H1 (cell line): ENCODE measurements at regions not wholly inside any gene's neighbourhood (a gene's known extent, or its start where the extent isn't known, plus 50 kb on each side); places are given as distances from the start of the nearest gene placed in this dataset.

ENCODE experiments used
- CTCF ChIA-PET: fragments of 300-600 bp; sonication (Branson Sonifier 250); formaldehyde crosslinking; loops from one replicate; lab custom pipeline; 2021; ENCODE audit not compliant: partially characterized antibody; lab: Charles Lee
- POLR2A ChIA-PET: fragments of 300-600 bp; sonication (Branson Sonifier 250); formaldehyde crosslinking; loops from one replicate; lab custom pipeline; 2021; ENCODE audit warnings: inconsistent platforms; ENCODE audit not compliant: partially characterized antibody; lab: Charles Lee
- DNase-seq, 2 experiments: peaks; one replicate each; pipeline versions ENCODE4 v3.0.0 to v3.0.0-alpha.2; 2010 to 2022; ENCODE audit warnings: low spot score in 2 of 2, low read depth in 1 of 2, mixed read lengths in 1 of 2
- FAIRE-seq: peaks from 2 replicates; lab custom pipeline; 2011; peaks lifted over from hg19 to GRCh38; lab: Jason Lieb, UNC
- H2AFZ ChIP-seq: 2 replicates; pipeline ENCODE4 v1.8.1; 2012; ENCODE audit warnings: low read length, inconsistent platforms
- H2AK5ac ChIP-seq: 2 replicates; pipeline ENCODE4 v1.6.1; 2013; ENCODE audit warnings: low read depth, low read length
- H2BK120ac ChIP-seq: replicated peaks from 2 replicates; pipeline ENCODE3; 2013; ENCODE audit warnings: low read depth, low read length, inconsistent platforms
- H2BK12ac ChIP-seq: 2 replicates; pipeline ENCODE4 v1.6.1; 2013; ENCODE audit warnings: low read depth, low read length
- H2BK15ac ChIP-seq: 2 replicates; pipeline ENCODE4 v1.6.1; 2013; ENCODE audit warnings: low read length
- H2BK20ac ChIP-seq: 2 replicates; pipeline ENCODE4 v1.6.1; 2013; ENCODE audit warnings: low read length
- H2BK5ac ChIP-seq: 2 replicates; pipeline ENCODE4 v1.6.1; 2013; ENCODE audit warnings: low read depth, low read length
- H3K14ac ChIP-seq: 2 replicates; pipeline ENCODE4 v1.6.1; 2013; ENCODE audit warnings: inconsistent platforms; ENCODE audit not compliant: insufficient read length
- H3K18ac ChIP-seq: 2 replicates; pipeline ENCODE4 v1.6.1; 2013; ENCODE audit warnings: low read length; ENCODE audit errors: extremely low read depth
- H3K23ac ChIP-seq: 2 replicates; pipeline ENCODE4 v1.6.1; 2013; ENCODE audit warnings: inconsistent platforms; ENCODE audit not compliant: insufficient read length
- H3K23me2 ChIP-seq: 2 replicates; pipeline ENCODE4 v1.6.1; 2013; ENCODE audit warnings: low read depth, low read length
- H3K27ac ChIP-seq: 2 replicates; pipeline ENCODE4 v1.6.1; 2011; ENCODE audit warnings: low read depth, low read length, inconsistent platforms
- H3K27me3 ChIP-seq, 4 experiments: replicated peaks in 1 of 4; 1 replicate in 1 of 4; 2 replicates in 3 of 4; pipeline versions ENCODE4 v1.6.1 to v1.8.1; 2011 to 2013; ENCODE audit warnings: low read length in 3 of 4, mild to moderate bottlenecking in 3 of 4, inconsistent platforms in 2 of 4, mixed read lengths in 2 of 4, moderate library complexity in 1 of 4; ENCODE audit not compliant: control insufficient read depth in 3 of 4, insufficient read depth in 3 of 4; ENCODE audit errors: extremely low read depth in 1 of 4
- H3K36me3 ChIP-seq, 4 experiments: 2 replicates each; pipeline versions ENCODE4 v1.6.1 to v1.8.1; 2011 to 2013; ENCODE audit warnings: mild to moderate bottlenecking in 4 of 4, low read length in 3 of 4, moderate library complexity in 2 of 4, control low read depth in 1 of 4, inconsistent platforms in 1 of 4; ENCODE audit not compliant: insufficient read depth in 4 of 4, control insufficient read depth in 2 of 4
- H3K4ac ChIP-seq: replicated peaks from 2 replicates; pipeline ENCODE3; 2013; ENCODE audit warnings: low read length, low read depth, mixed read lengths, inconsistent platforms; ENCODE audit not compliant: insufficient read length
- H3K4me1 ChIP-seq, 4 experiments: replicated peaks in 1 of 4; 1 replicate in 1 of 4; 2 replicates in 3 of 4; pipeline versions ENCODE4 v1.6.1 to v1.8.1; 2011 to 2013; ENCODE audit warnings: low read length in 3 of 4, inconsistent platforms in 2 of 4, mixed read lengths in 1 of 4; ENCODE audit not compliant: insufficient read depth in 4 of 4, control insufficient read depth in 3 of 4
- H3K4me2 ChIP-seq, 2 experiments: 2 replicates each; pipeline versions ENCODE4 v1.6.1 to v1.8.1; 2011 to 2013; ENCODE audit warnings: low read depth in 2 of 2, low read length in 2 of 2, control low read depth in 1 of 2, inconsistent platforms in 1 of 2, mild to moderate bottlenecking in 1 of 2; ENCODE audit not compliant: insufficient read depth in 1 of 2
- H3K4me3 ChIP-seq, 4 experiments: fragments of 200-600, 300-600 bp in 1 of 4; sonication (generic), shearing (Covaris generic), sonication (Bioruptor Twin) in 1 of 4; 2 replicates each; pipeline versions ENCODE4 v1.5.1 to v1.8.1; 2011 to 2016; ENCODE audit warnings: low read length in 4 of 4, low read depth in 3 of 4, control low read depth in 2 of 4, inconsistent platforms in 2 of 4, mild to moderate bottlenecking in 2 of 4, mixed read lengths in 1 of 4, moderate library complexity in 1 of 4; ENCODE audit not compliant: insufficient read depth in 2 of 4; ENCODE audit errors: extremely low read depth in 1 of 4
- H3K56ac ChIP-seq: replicated peaks from 2 replicates; pipeline ENCODE3; 2013; ENCODE audit warnings: low read depth, mild to moderate bottlenecking, mixed read lengths, low read length, inconsistent platforms; ENCODE audit not compliant: insufficient read length
- H3K79me1 ChIP-seq: 2 replicates; pipeline ENCODE4 v1.6.1; 2013; ENCODE audit warnings: low read depth, low read length, control low read depth
- H3K79me2 ChIP-seq, 2 experiments: 2 replicates each; pipeline versions ENCODE4 v1.6.1 to v1.8.1; 2012 to 2013; ENCODE audit warnings: low read length in 2 of 2, mild to moderate bottlenecking in 2 of 2, inconsistent platforms in 1 of 2; ENCODE audit not compliant: insufficient read depth in 2 of 2, control insufficient read depth in 1 of 2
- H3K9ac ChIP-seq, 4 experiments: replicated peaks in 1 of 4; 1 replicate in 1 of 4; 2 replicates in 3 of 4; pipeline versions ENCODE4 v1.6.1 to v1.8.1; 2011 to 2013; ENCODE audit warnings: low read depth in 3 of 4, low read length in 3 of 4, control low read depth in 2 of 4, mild to moderate bottlenecking in 2 of 4, moderate library complexity in 2 of 4, inconsistent platforms in 1 of 4; ENCODE audit errors: extremely low read depth in 1 of 4
- H3K9me3 ChIP-seq, 2 experiments: 2 replicates each; pipeline versions ENCODE4 v1.6.1 to v1.8.1; 2012 to 2013; ENCODE audit warnings: mild to moderate bottlenecking in 2 of 2, moderate library complexity in 2 of 2, control low read depth in 1 of 2, inconsistent platforms in 1 of 2, low read depth in 1 of 2, low read length in 1 of 2, mixed read lengths in 1 of 2; ENCODE audit not compliant: insufficient read depth in 2 of 2
- H4K20me1 ChIP-seq, 2 experiments: replicated peaks in 1 of 2; 2 replicates each; pipeline versions ENCODE3 to v1.8.1; 2011 to 2013; ENCODE audit warnings: inconsistent platforms in 2 of 2, low read length in 2 of 2, mild to moderate bottlenecking in 1 of 2; ENCODE audit not compliant: insufficient read depth in 2 of 2, control insufficient read depth in 1 of 2
- H4K5ac ChIP-seq: 2 replicates; pipeline ENCODE4 v1.6.1; 2013; ENCODE audit warnings: low read length, low read depth, mixed read lengths, inconsistent platforms; ENCODE audit not compliant: insufficient read length
- H4K8ac ChIP-seq: 2 replicates; pipeline ENCODE4 v1.8.0; 2013; ENCODE audit warnings: mild to moderate bottlenecking, moderate library complexity, low read length, inconsistent platforms; ENCODE audit not compliant: insufficient read depth; ENCODE audit errors: extremely low read depth
- H4K91ac ChIP-seq: replicated peaks from 2 replicates; pipeline ENCODE3; 2013; ENCODE audit warnings: low read length, mixed read lengths, inconsistent platforms; ENCODE audit not compliant: insufficient read length
- BCL11A ChIP-seq, 2 experiments: IDR thresholded peaks; one replicate each; pipeline ENCODE4 v1.6.1; 2011; ENCODE audit warnings: low read depth in 2 of 2, low read length in 2 of 2, mild to moderate bottlenecking in 2 of 2
- CEBPB ChIP-seq: IDR thresholded peaks from 2 replicates; pipeline ENCODE4 v1.6.1; 2012; ENCODE audit warnings: low read depth, low read length
- KDM1A ChIP-seq: fragments of 200-600, 300-600 bp; sonication (generic); IDR thresholded peaks from 2 replicates; pipeline ENCODE4 v1.7.1; 2016; ENCODE audit warnings: mild to moderate bottlenecking, low read length, borderline replicate concordance
- KDM4A ChIP-seq: IDR thresholded peaks from one replicate; pipeline ENCODE4 v1.7.1; 2012; ENCODE audit warnings: low read depth, mild to moderate bottlenecking, moderate library complexity, low read length, inconsistent platforms; ENCODE audit not compliant: severe bottlenecking
- USF2 ChIP-seq: IDR thresholded peaks from 2 replicates; pipeline ENCODE4 v1.6.1; 2011; ENCODE audit warnings: low read length, improper control_type of control experiment
- WGBS, 2 experiments: shearing (Covaris generic) in 1 of 2; methylation state at CpG; one replicate each; pipeline versions ENCODE4 v1.1.6 to v1.1.7; 2013 to 2015; ENCODE audit warnings: low lambda C conversion rate in 2 of 2, mixed read lengths in 2 of 2, inconsistent platforms in 1 of 2, low coverage in 1 of 2, missing lambda C conversion rate in 1 of 2; ENCODE audit not compliant: insufficient replicate concordance in 2 of 2, insufficient coverage in 1 of 2, insufficient read length in 1 of 2; ENCODE audit errors: extremely low coverage in 1 of 2, missing lambda C conversion rate in 1 of 2; 5-methylcytosine and 5-hydroxymethylcytosine counted together

DNA sequence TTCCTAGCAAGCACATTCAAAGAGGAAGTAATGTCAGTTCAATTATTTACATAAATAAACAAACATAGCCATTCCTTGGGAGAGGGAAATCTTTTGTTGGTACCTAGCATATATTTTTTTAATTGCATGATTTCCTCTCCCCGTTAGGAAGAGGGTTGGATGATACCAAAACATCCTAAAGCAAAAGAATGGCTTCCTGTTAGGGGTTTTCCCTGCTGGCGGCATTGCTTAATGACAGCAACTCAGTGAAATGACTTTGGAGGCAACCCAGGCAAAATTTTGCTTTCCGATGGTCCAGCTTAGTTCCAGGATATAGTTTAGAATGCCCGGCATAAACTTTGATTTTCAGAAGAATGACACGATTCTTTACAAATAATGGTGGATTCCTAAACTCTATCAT is 73.2 kb downstream of the MAT2B start:
- no peaks in the 10 kb centered on the region for H3K79me1 ChIP-seq
- no peak overlapping the region for H2BK15ac ChIP-seq
- H3K23me2 ChIP-seq: no peaks in the 10 kb centered on the region
- no peak overlapping the region for H2AFZ ChIP-seq
- H3K23ac ChIP-seq: no peak overlapping the region
- WGBS, 2 experiments: 87% methylated on average over 5 of the region's 5 CpGs; no CpG with 5 or more reads in 1 of the 2 experiments
- H3K56ac ChIP-seq: no peak overlapping the region
- H3K36me3 ChIP-seq: no peaks in the 10 kb centered on the region
- H3K27ac ChIP-seq: no peak overlapping the region
- CTCF ChIA-PET: interaction anchor here (0.6 to 3.6 kb wide), 11 partner anchors 8 to 1572 kb away, joined by 3 to 27 read pairs (median 3); no protein-coding TSS in a partner anchor
- no peak overlapping the region for H2BK20ac ChIP-seq
- no peak overlapping the region for H2AK5ac ChIP-seq
- H3K4me2 ChIP-seq: no peak overlapping the region
- POLR2A ChIA-PET: no interaction called here
- FAIRE-seq: no peak
- H4K20me1 ChIP-seq: no peaks in the 10 kb centered on the region
- no peak overlapping the region for H3K14ac ChIP-seq
- no peak overlapping the region for H3K4me3 ChIP-seq
- TF ChIP-seq USF2 (no peak), KDM4A (no peak), CEBPB (0 out of 2 replicates have a peak, but pooled peaks have one; percentile 43), KDM1A (no peak), BCL11A (IDR thresholded peaks at IDR 0.05; ENCODE audit: low read depth in 2 of 2, low read length in 2 of 2) (no peak)
- H3K4ac ChIP-seq: no peak overlapping the region
- H3K4me1 ChIP-seq: no peaks in the 10 kb centered on the region
- no peak for DNase-seq
- H2BK5ac ChIP-seq: no peak overlapping the region
- no peak overlapping the region for H3K18ac ChIP-seq
- peaks cover 0 to under 1% of the 10 kb centered on the region in 2 experiments; a peak in 1 of 4 replicates for H3K9me3 ChIP-seq
- no peak overlapping the region for H4K91ac ChIP-seq
- no peak overlapping the region for H4K5ac ChIP-seq
- no peaks in the 10 kb centered on the region for H3K79me2 ChIP-seq
- no peak overlapping the region for H2BK12ac ChIP-seq
- H4K8ac ChIP-seq: no peak overlapping the region
- H3K9ac ChIP-seq: no peak overlapping the region
- no peak overlapping the region for H2BK120ac ChIP-seq
- H3K27me3 ChIP-seq: no peaks in the 10 kb centered on the region
